GM18867 (cell line): ENCODE measurements at regions not wholly inside any gene's neighbourhood (a gene's known extent, or its start where the extent isn't known, plus 50 kb on each side); places are given as distances from the start of the nearest gene placed in this dataset.

Source experiments
- ATAC-seq: cut with Tn5 transposase; IDR thresholded peaks from one replicate; pipeline ENCODE4 v1.9.1; 2021; ENCODE audit warnings: mild to moderate bottlenecking, moderate library complexity; ENCODE audit not compliant: unreplicated experiment

- no peak for ATAC-seq
Observed at GRCh38 chr18:22542406-22542835, 124.7 kb upstream of the CTAGE1 start.

DNA sequence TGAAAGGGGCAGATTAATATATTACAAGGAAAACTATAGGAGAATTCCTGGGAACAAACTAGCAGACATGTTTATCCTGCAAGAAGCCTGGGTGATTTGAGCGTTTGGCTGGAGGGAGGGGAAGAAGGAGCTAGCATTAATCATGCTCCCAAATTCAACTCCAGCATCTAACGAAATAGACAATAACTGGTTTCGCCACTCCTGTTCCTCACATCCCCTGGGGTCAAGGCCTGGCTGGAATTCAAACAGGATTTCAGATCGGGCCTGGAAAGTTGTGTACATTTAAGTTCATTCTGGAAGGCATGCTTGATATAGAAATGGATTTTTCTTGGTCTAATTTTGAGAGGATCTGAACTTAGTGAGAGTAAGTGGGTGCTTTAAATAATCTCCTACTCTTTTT lies 126.1 kb upstream of the CTAGE1 start:
- no peak for ATAC-seq

GRCh38 chr18:22544626-22545025 lies 126.9 kb upstream of the CTAGE1 start:
- ATAC-seq = no peak

GRCh38 chr18:22545066-22545760 lies 127.5 kb upstream of the CTAGE1 start:
- ATAC-seq = no peak

- ATAC-seq = no peak
Observed at GRCh38 chr18:22546905-22547570, 129.3 kb upstream of the CTAGE1 start.

DNA sequence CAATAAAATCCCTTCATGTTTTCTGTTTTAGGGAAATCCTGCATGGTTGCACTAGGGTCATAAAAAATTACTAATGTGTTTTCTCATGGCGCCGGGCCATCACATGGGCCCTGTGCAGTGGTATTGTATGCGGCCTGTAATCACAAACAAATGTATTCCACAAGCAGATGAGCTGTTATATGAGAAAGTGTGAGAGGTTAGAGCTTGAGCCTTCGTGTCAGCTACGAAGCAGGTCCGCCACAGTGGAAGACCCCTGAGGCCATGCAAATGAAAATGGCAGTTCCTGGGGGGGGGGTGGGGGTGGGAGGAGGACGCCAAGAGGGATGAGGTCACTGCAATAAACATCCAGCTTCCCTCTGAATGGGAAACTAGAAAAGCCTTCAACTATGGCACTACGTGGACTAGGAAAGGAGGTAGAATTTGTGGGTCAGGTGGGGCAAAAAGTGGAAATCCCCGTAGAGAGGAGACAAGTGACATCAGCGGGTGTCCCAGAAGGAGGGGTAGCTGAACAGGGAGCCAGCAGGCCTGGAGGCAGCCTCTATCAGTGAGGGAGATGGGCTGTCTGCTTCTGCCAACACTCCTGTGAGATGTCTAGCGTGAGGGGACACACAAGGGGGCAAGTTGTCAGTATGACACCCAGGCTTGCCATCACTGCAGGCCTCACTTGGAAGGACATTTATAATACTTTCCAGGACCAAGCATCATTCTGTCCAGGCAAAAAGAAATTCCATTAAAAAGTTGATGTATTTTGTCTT lies 130.3 kb upstream of the CTAGE1 start:
- ATAC-seq = no peak

GRCh38 chr18:22549260-22549937 lies 131.7 kb upstream of the CTAGE1 start:
- no peak for ATAC-seq

DNA sequence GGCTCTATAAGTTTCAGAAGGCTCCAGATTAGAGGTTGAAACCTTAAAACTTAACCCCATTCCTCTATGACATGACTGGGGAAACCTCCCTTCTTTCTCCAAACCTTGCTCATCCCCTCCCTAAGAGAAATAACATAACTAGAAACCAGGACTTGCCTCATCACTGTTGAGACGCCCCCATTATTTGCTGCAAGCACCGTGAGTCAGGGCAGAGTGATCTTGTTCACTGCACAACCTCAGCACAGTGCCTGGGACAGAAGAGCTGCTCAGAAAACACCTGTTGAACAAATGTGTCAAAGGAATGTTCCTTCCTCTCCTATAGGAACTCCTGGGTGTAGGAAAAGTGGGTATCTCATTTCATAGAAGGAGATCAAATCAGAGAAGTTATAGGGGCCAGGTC lies 132.7 kb upstream of the CTAGE1 start:
- ATAC-seq = no peak

- no peak for ATAC-seq
Observed at GRCh38 chr18:22550861-22551260, 133.1 kb upstream of the CTAGE1 start.

GRCh38 chr18:22551536-22552151 lies 133.9 kb upstream of the CTAGE1 start:
- ATAC-seq = no peak

DNA sequence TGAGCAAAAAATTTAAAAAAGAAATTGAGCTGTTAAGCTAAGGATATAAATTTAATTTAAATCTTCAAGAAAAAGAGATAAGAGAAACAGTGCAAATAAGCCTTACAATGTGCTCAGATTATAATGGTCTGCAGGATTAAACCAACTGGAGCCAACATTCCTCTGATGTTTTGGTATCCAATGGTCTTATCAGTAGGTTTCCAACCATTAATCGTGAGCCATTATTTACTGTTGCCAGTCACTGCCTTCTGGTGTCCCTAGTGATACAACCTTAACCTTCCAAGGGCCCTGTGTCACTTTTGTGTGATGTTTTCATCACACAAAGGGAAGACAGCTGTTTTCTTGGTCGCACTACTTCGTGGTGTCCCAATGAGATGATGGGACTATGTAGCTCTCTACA lies 134.5 kb upstream of the CTAGE1 start:
- no peak for ATAC-seq

GRCh38 chr18:22552899-22553460 lies 135.3 kb upstream of the CTAGE1 start:
- ATAC-seq = no peak

DNA sequence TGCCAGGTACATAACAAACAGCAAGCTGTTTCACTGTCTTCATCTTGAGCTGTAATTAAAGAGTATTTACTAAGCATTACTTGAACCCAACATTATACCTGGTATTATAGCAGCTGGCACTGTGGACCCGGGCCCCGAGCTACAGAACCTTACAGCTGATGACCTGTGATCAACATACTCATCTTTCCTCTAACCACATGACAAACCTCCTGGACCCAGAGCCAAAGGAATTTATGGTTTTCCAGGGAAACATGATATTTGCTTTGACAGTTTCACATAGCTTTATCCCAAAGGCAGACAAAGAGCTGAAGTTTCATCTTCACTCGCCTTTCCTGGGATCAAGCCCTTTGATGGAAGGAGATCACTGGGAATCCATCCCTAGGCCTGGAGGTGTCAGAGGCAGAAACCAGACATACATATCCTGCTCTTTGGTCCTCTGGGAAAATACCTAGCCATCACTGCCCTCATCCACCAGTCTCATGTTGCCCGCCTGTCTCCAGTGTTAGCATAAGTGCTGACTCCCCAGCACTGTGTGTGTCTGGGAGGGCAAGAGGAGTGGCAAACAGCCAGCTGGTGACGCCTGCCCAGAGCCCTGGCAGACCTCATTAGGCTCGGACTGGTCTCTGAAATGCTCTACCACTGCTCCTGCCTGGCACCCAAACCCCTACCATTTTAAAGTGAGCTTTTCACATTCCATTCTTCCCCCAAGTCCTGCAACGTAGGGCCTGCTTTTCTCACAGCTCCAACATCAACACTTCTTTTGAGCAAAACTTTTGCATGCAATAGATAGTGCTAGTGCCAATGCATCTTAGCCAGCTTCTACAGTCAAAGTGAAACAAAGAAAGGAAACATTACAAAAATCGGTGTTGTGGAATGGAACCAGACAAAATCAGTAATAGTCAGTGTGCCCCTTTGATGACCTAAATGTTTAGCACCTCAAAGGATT lies 138.8 kb upstream of the CTAGE1 start:
- ATAC-seq = no peak

- ATAC-seq = no peak
Observed at GRCh38 chr18:22557168-22557941, 139.6 kb upstream of the CTAGE1 start.

DNA sequence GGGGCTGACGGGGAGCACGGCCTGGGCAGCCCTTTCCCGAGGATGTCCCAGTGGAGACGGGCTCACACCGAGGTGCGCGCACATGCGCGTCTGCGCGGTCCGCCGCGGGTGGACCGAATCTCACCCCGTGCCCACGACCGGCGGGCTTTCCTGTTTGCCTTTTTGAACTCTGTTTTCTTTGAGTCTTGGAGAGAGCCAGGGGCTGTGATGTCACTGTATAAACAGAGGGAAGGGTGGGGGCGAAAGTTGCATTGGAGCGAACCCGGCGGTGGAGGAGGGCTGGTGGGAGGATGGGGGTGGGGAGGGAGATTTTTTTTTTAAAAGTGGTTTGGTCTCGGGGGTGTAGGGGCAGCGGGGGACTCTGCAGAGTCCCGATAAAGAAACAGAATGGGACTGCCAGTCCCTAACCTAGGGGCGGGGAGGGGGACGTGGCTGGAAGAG lies 141.2 kb upstream of the CTAGE1 start:
- no peak for ATAC-seq

GRCh38 chr18:22559414-22560274 lies 141.9 kb upstream of the CTAGE1 start:
- ATAC-seq = no peak

DNA sequence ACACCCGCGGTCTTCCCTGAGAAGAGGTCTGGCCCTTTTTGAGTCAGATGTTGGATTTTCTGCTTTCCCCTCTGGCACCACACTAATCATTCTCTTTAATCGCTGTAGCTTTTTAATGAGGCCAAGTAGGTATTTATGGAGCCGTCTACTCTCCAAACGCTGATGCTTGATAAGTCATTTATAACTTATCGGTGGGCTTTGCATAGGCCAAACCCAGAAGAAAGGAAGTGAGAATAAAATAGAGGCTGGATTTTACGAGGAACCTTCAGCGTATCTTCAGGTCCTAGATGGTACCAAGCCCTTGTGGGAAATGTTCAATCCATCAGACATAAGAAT lies 142.5 kb upstream of the CTAGE1 start:
- ATAC-seq = no peak

DNA sequence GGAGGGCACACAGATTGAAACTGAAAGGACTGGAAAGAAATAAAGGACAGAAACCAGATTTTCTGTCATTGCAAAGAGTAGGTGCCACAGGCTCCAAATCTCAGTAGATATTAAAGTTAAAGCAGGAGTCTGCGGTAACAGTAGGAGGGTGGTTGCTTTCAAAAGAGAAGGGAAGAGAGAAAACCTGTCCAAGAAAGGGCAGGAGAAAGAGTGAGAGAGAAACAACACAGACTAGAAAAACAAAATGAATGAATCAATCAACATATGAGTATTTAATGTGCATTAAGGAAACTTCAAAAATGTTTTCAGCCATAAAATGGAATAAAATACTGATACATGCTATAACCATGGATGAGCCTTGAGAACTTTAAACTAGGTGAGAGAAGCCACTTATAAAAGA lies 143.1 kb upstream of the CTAGE1 start:
- ATAC-seq = no peak
